ENCODE measurements at regions not wholly inside any gene's neighbourhood (a gene's known extent, or its start where the extent isn't known, plus 50 kb on each side); places are given as distances from the start of the nearest gene placed in this dataset.
"Not testable (repeated sequence)": the region's sequence is repeated elsewhere in the genome, so short reads cannot be mapped to it uniquely, and the experiment has no call there.

DNA sequence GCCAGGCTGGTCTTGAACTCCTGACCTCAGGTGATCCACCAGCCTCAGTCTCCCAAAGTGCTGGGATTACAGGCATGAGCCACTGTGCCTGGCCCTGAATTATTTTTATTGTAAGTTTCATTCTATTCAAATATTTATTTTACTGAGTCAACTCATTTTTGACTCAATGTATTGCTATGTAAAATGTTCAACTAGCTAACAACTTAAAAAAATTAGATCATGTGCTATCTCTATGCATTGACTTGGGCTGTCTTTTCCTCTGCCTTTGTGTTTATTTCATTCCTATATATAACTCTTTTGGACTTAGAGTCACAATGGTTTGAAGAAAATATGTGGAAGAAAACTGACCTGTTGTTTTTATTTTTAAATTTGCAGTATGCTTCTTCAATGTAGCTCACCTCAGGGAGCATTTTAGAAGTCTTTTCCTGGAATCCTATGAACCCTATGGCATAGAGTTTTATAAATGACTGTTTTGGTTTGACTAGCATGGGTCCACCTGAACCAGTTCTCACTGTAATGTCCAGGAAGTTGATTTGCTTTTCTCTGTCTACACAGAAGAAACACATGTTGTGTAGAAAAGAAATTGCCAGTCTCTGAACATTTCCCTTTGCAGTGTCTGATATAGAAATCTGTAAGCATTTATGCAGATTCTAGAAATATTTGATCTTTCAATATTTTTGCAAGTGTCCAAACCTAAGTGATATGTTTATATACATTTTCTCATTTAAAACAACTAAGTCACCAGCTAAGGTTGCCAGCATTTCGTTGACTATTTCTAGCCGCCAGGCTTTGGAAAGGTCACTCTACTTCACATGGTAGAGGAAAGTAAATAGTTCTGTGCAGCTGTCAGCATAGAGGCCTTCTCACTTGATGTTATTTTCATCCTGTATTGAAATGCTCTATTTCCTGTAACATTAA is 138.8 kb downstream of the PCSK1 start:
- Histone ChIP-seq H3K9ac (no peak overlapping the region), H3K4me2 (no peak overlapping the region), H3K9me3 (replicated peaks in 1 of 11) (peaks cover 0 to 22% (median 3%) of the 10 kb centered on the region in 11 experiments; a peak in 13 of 22 replicates), H3K27ac (no peak overlapping the region), H3K36me3 (no peaks in the 10 kb centered on the region), H3K4me3 (no peak overlapping the region), H3K4me1 (no peaks in the 10 kb centered on the region), H3K27me3 (no peaks in the 10 kb centered on the region), H4K20me1 (no peaks in the 10 kb centered on the region)
- no peak for TF ChIP-seq Cebpa-rat (IDR thresholded peaks at IDR 0.05)

DNA sequence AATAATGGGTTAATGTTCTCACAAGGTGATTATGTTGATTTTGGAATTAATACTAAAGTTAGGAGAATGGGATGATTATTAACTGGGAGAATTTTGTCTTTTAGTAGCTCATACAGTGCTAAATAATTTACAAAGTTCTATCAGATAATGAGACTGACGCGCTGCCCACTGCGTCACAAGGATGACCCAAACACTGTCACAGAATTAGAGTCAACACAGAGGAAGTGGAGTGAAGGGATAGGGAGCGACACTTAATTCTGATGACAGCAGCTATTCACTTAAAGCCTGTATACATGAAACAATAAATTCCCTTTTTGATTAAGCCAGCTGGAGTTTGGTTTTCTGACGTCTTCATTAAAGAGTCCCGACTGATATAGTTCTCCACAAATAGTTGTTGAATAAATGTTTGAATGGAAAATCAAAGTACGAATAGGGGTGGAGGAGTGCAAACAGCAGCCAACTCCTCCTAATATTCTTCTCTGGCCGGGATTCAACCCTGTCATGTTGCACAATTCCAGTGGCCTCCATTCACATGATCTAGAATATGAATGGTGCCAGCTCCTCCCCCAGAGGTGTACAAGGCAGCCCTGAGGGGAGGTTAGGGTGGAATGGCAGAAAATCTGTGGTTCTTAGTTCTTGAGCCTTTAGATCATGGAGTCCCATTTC is 140.3 kb downstream of the PCSK1 start:
- TF ChIP-seq Cebpa-rat (IDR thresholded peaks at IDR 0.05): no peak
- H3K27ac ChIP-seq: no peak overlapping the region
- H3K4me2 ChIP-seq: no peak overlapping the region
- no peaks in the 10 kb centered on the region for H4K20me1 ChIP-seq
- no peak overlapping the region for H3K9ac ChIP-seq
- peaks cover 0 to 28% (median 4%) of the 10 kb centered on the region in 11 experiments; a peak in 13 of 22 replicates for H3K9me3 ChIP-seq (replicated peaks in 1 of 11)
- H3K4me3 ChIP-seq: no peak overlapping the region
- no peaks in the 10 kb centered on the region for H3K4me1 ChIP-seq
- H3K36me3 ChIP-seq: no peaks in the 10 kb centered on the region
- H3K27me3 ChIP-seq: no peaks in the 10 kb centered on the region

DNA sequence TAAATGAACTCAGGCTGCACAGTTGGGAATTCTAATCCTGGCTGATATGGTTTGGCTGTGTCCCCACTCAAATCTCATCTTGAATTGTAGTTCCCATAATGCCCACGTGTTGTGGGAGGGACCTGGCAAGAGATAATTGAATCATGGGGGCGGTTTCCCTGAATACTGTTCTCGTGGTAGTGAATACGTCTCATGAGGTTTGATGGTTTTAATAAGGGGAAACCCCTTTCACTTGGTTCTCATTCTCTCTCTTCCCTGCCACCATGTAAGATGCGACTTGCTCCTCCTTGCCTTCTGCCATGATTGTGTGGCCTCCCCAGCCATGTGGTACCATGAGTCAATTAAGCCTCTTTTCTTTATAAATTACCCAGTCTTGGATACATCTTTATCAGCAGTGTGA is 143.8 kb downstream of the PCSK1 start:
- H3K4me2 ChIP-seq, H3K4me3 ChIP-seq, H3K36me3 ChIP-seq, H3K27me3 ChIP-seq, H3K4me1 ChIP-seq, H4K20me1 ChIP-seq, H3K9ac ChIP-seq, H3K27ac ChIP-seq: not testable (repeated sequence)
- H3K9me3 ChIP-seq (replicated peaks in 1 of 11): peaks cover 0 to 28% (median 4%) of the 10 kb centered on the region in 11 experiments; a peak in 13 of 22 replicates

DNA sequence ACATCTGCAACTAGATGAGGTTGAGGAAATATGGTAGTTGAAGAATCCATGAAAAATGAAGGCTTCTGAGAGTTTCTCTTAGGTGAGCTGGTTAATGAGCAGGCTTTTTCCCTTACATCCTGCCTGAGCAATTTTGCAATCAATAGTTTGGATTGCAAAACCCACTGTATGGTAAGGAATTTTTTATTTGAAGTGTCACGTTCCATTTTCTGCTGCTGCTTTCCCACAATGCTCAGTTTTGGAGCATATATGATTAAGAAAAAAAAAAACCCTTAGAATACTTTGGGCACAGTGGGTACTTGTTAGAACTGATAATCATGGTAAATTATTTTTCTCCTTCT is 144.2 kb downstream of the PCSK1 start:
- Histone ChIP-seq H4K20me1 (no peaks in the 10 kb centered on the region; a peak in 1 of 22 replicates), H3K4me1 (no peaks in the 10 kb centered on the region), H3K9me3 (replicated peaks in 1 of 11) (peaks cover 0 to 28% (median 4%) of the 10 kb centered on the region in 11 experiments; a peak in 13 of 22 replicates), H3K9ac (no peak overlapping the region), H3K27ac (no peak overlapping the region), H3K4me3 (no peak overlapping the region), H3K4me2 (no peak overlapping the region), H3K36me3 (no peaks in the 10 kb centered on the region), H3K27me3 (no peaks in the 10 kb centered on the region)
- TF ChIP-seq Cebpa-rat (IDR thresholded peaks at IDR 0.05): no peak

DNA sequence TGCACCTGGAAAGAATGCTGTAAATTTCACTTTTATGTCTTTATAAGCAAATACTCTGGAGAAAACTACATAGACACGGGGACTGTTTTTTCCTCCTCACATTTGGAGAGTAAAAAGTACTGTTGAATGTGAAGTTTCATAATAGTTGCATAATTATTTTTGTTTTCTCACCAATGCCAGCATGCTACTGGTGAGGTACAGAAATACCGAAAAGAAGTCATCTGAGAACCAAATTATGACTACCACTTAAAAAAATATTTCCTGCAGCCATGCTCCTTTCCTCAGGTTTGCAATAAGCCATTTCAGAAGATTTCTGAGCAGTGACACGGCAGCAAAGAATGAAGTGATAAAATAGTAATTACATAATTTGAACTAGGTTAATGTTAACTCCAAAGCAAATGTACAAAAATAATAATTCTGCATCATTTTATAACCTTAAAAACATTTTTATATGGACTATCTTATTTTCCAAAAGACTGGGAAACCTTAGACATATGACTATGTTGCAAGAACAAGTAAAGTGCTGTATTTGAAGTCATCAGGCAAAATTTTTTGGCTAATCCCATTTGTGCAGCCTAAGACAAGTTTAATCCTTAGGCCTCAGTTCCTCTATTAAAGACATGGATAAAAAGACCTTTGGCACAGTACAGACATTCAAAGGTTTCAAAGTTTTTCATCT is 144.7 kb downstream of the PCSK1 start:
- Histone ChIP-seq H3K4me1 (no peaks in the 10 kb centered on the region), H3K4me3 (no peak overlapping the region), H3K9ac (no peak overlapping the region), H4K20me1 (no peaks in the 10 kb centered on the region; a peak in 1 of 22 replicates), H3K36me3 (no peaks in the 10 kb centered on the region), H3K9me3 (replicated peaks in 1 of 11) (peaks cover 0 to 28% (median 4%) of the 10 kb centered on the region in 11 experiments; a peak in 13 of 22 replicates), H3K27ac (no peak overlapping the region), H3K27me3 (no peaks in the 10 kb centered on the region), H3K4me2 (no peak overlapping the region)
- no peak for TF ChIP-seq Cebpa-rat (IDR thresholded peaks at IDR 0.05)

DNA sequence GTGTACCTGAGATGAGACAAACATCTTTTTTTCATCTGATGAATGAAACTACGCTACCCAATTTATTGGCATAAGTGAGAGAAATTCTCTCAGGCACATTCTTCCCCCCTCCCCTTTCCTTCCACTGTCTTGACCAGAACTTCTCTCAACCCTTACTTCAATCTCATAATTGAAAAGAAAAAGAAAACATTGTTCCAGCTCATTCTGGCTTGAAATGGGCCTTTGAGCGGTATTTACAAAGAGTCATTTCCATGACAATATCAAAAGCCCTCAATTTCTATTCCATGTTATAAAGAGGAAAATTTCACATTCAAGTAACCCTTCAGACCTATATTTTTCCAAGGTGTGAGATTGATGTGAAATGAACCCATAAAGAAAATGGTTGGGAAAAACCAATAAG is 145.9 kb downstream of the PCSK1 start:
- Histone ChIP-seq H3K9ac (no peak overlapping the region), H4K20me1 (no peaks in the 10 kb centered on the region; a peak in 1 of 22 replicates), H3K27me3 (no peaks in the 10 kb centered on the region), H3K36me3 (no peaks in the 10 kb centered on the region), H3K4me2 (no peak overlapping the region), H3K27ac (no peak overlapping the region), H3K4me3 (no peak overlapping the region), H3K4me1 (no peaks in the 10 kb centered on the region), H3K9me3 (replicated peaks in 1 of 11) (peaks cover 0 to 28% (median 4%) of the 10 kb centered on the region in 11 experiments; a peak in 13 of 22 replicates)
- TF ChIP-seq Cebpa-rat (IDR thresholded peaks at IDR 0.05): no peak

DNA sequence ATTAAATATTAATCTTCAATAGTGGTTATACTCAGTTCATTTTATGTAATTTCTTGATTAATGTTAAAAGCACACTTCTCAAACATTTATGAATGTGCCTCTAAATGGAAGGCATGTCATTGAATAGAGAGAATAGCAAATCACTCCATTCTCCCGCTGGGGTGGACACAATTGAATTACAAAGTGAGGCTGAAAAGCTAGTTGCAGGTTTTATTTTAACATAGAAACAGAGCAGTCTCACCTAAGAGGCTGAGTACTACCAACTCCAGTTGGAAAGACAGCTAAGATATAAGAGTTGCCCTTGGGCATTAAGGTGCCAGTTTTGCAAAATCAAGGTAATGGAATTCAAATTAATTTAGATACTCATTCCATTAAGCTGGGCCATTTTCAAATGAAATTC is 147.2 kb downstream of the PCSK1 start:
- H3K4me3 ChIP-seq: no peak overlapping the region
- no peak overlapping the region for H3K9ac ChIP-seq
- H3K4me1 ChIP-seq: no peaks in the 10 kb centered on the region
- H3K9me3 ChIP-seq (replicated peaks in 1 of 11): peaks cover 0 to 19% (median 4%) of the 10 kb centered on the region in 11 experiments; a peak in 13 of 22 replicates
- no peak overlapping the region for H3K4me2 ChIP-seq
- no peak for TF ChIP-seq Cebpa-rat (IDR thresholded peaks at IDR 0.05)
- no peaks in the 10 kb centered on the region for H3K27me3 ChIP-seq
- H3K27ac ChIP-seq: no peak overlapping the region
- no peaks in the 10 kb centered on the region; a peak in 1 of 22 replicates for H4K20me1 ChIP-seq
- H3K36me3 ChIP-seq: no peaks in the 10 kb centered on the region

DNA sequence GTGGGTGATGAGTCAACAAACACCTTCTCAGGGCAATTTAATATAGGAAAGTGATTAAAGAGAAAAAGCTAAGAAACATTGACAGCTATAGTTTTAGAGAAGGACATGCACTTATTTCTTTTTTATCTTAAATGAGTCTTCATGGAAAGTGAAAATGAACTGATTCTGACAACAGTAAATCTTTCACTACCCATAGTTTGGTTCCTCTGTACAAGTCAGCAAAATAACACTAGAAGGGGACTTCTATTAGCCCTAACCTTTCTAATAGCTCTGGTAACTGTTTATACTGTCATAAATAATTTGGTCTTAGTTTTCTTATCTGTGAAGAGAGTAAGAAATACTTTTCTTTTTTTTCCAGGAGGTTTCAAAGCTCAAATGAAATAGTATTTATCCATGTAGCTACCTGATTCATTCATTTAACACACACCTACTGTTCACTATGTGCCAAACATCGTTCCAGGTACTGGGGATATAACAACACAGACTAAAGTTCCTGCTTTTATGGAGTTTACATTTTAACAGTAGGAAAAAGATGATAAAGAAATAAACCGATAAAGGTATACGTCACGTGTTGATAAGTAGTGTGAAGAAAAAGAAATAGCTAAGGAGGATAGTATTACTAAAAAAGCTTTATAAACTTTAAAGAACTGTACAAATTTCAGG is 148.2 kb downstream of the PCSK1 start:
- H3K4me3 ChIP-seq: no peak overlapping the region
- no peak overlapping the region for H3K9ac ChIP-seq
- H3K36me3 ChIP-seq: no peaks in the 10 kb centered on the region
- peaks cover 0 to 13% (median 4%) of the 10 kb centered on the region in 11 experiments; a peak in 13 of 22 replicates for H3K9me3 ChIP-seq (replicated peaks in 1 of 11)
- H4K20me1 ChIP-seq: no peaks in the 10 kb centered on the region; a peak in 1 of 22 replicates
- H3K4me2 ChIP-seq: no peak overlapping the region
- H3K27me3 ChIP-seq: no peaks in the 10 kb centered on the region
- H3K4me1 ChIP-seq: no peaks in the 10 kb centered on the region
- no peak for TF ChIP-seq Cebpa-rat (IDR thresholded peaks at IDR 0.05)
- H3K27ac ChIP-seq: no peak overlapping the region

DNA sequence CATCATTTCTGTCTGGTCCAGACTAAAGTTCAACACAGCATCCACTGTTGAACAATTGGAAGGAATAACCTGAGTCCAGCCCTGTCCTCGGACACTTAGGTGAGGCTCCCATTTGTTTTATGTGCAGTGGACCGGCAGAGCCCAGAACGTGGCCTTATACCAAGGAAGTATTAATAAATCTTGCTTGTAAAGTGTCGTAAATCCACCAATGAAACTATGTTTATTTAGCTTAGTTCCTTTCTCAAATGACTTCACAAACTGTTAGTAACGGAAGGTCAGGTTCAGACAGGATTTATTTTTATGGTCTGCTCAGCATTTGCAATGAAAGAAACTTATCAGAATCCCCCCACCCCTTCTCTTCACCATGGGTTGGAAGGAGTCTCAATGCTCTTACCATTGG is 149.5 kb downstream of the PCSK1 start:
- Histone ChIP-seq H3K4me2 (no peak overlapping the region), H4K20me1 (no peaks in the 10 kb centered on the region; a peak in 1 of 22 replicates), H3K9ac (no peak overlapping the region), H3K9me3 (replicated peaks in 1 of 11) (peaks cover 0 to under 1% (median 0%) of the 10 kb centered on the region in 11 experiments; a peak in 1 of 22 replicates), H3K36me3 (no peaks in the 10 kb centered on the region), H3K27me3 (no peaks in the 10 kb centered on the region), H3K4me1 (no peaks in the 10 kb centered on the region), H3K4me3 (no peak overlapping the region), H3K27ac (no peak overlapping the region)
- TF ChIP-seq Cebpa-rat (IDR thresholded peaks at IDR 0.05): no peak
